Panc1 (cell line): ENCODE measurements at regions not wholly inside any gene's neighbourhood (a gene's known extent, or its start where the extent isn't known, plus 50 kb on each side); places are given as distances from the start of the nearest gene placed in this dataset.

Experiments
- ATAC-seq: fragments of 200-7000 bp; cut with Tn5 transposase; 2 replicates; pipeline ENCODE4 v1.9.1; 2020; ENCODE audit warnings: mild to moderate bottlenecking, moderate library complexity
- BruUV-seq: library from RNA; stranded (reverse); fragments of 400-500 nt; replicated peaks from 2 replicates; lab custom pipeline; 2021; lab: Mats Ljungman, UMichigan
- CTCF ChIA-PET: fragments of 300-600 bp; sonication (Branson Sonifier 250); formaldehyde crosslinking; loops from one replicate; lab custom pipeline; 2022; ENCODE audit warnings: antibody characterized with exemption; lab: Charles Lee
- POLR2A ChIA-PET: fragments of 300-600 bp; sonication (Branson Sonifier 250); formaldehyde crosslinking; loops from one replicate; lab custom pipeline; 2022; ENCODE audit warnings: antibody characterized with exemption; lab: Charles Lee
- DNase-seq: peaks from one replicate; pipeline ENCODE4 v3.0.0-alpha.2; 2010; ENCODE audit warnings: low read depth, low spot score
- H3K27ac ChIP-seq: 2 replicates; pipeline ENCODE4 v1.5.1; 2011; ENCODE audit warnings: mild to moderate bottlenecking, low read length, inconsistent platforms
- H3K27me3 ChIP-seq: fragments of 200-500 bp; sonication (Bioruptor generic); 2 replicates; pipeline ENCODE4 v1.6.0; 2014; ENCODE audit warnings: low read length, inconsistent platforms; ENCODE audit not compliant: control insufficient read depth, insufficient read depth
- H3K36me3 ChIP-seq: fragments of 200-500 bp; sonication (Bioruptor generic); 2 replicates; pipeline ENCODE4 v1.5.1; 2014; ENCODE audit warnings: inconsistent platforms, mild to moderate bottlenecking, low read length, moderate library complexity; ENCODE audit not compliant: control insufficient read depth, insufficient read depth
- H3K4me1 ChIP-seq: 2 replicates; pipeline ENCODE4 v1.5.1; 2011; ENCODE audit warnings: inconsistent platforms, mild to moderate bottlenecking, low read length, moderate library complexity; ENCODE audit not compliant: control insufficient read depth, insufficient read depth
- H3K4me3 ChIP-seq, 2 experiments: 2 replicates each; pipeline ENCODE4 v1.5.1; 2011 to 2012; ENCODE audit warnings: low read depth in 2 of 2, low read length in 2 of 2, mild to moderate bottlenecking in 2 of 2, inconsistent platforms in 1 of 2, moderate library complexity in 1 of 2
- H3K9me3 ChIP-seq: fragments of 200-500 bp; sonication (Bioruptor generic); 2 replicates; pipeline ENCODE4 v1.5.1; 2014; ENCODE audit warnings: low read depth, mild to moderate bottlenecking, inconsistent platforms, low read length, moderate library complexity; ENCODE audit not compliant: control insufficient read depth, insufficient read depth
- CTCF ChIP-seq: fragments of 450-650 bp; IDR thresholded peaks from 2 replicates; pipeline ENCODE4 v1.5.1; 2017; ENCODE audit warnings: mild to moderate bottlenecking
- POLR2AphosphoS5 ChIP-seq: IDR thresholded peaks from 2 replicates; pipeline ENCODE4 v1.6.1; 2012; ENCODE audit warnings: mild to moderate bottlenecking, low read depth, low read length, moderate library complexity
- REST ChIP-seq, 2 experiments: IDR thresholded peaks; 2 replicates each; pipeline ENCODE4 v1.6.1; 2011 to 2012; ENCODE audit warnings: low read depth in 2 of 2, control low read depth in 1 of 2, low read length in 1 of 2, mild to moderate bottlenecking in 1 of 2, moderate library complexity in 1 of 2; ENCODE audit not compliant: insufficient read depth in 1 of 2
- SIN3A ChIP-seq: IDR thresholded peaks from 2 replicates; pipeline ENCODE4 v1.6.1; 2012; ENCODE audit warnings: low read depth, mild to moderate bottlenecking, low read length, moderate library complexity, borderline replicate concordance; ENCODE audit not compliant: insufficient read depth
- TCF7L2 ChIP-seq: IDR thresholded peaks from 2 replicates; pipeline ENCODE4 v1.6.1; 2011; ENCODE audit warnings: mild to moderate bottlenecking, low read depth, low read length, inconsistent platforms
- in situ Hi-C: cut with HindIII; loops from 2 replicates; pipeline ENCODE4 v1.10.0; 2016; ENCODE audit warnings: low sequenced_read_pairs, low pct_unique_long_range_greater_than_20kb
- intact Hi-C: fragments of 100-400 bp; cut with micrococcal nuclease; formaldehyde crosslinking; loops from one replicate; pipeline ENCODE4 v1.10.0; 2022; ENCODE audit not compliant: unreplicated experiment

GRCh38 chr14:61146899-61147298 lies 134.2 kb downstream of the TMEM30B start:
- Histone ChIP-seq H3K9me3 (no peaks in the 10 kb centered on the region), H3K36me3 (no peaks in the 10 kb centered on the region), H3K27me3 (no peaks in the 10 kb centered on the region), H3K4me1 (no peaks in the 10 kb centered on the region), H3K4me3 (no peak overlapping the region), H3K27ac (no peak overlapping the region)
- no TSS peak for BruUV-seq
- intact Hi-C loops (no loop called here), in situ Hi-C loops (no loop called here)
- TF ChIP-seq POLR2AphosphoS5: no peak
- ATAC-seq (no peak), DNase-seq (no peak)
- ChIA-PET POLR2A (no interaction called here), CTCF (no interaction called here)

GRCh38 chr14:61145903-61146481 lies 135.1 kb downstream of the TMEM30B start:
- Histone ChIP-seq H3K4me1 (no peaks in the 10 kb centered on the region), H3K27me3 (no peaks in the 10 kb centered on the region), H3K36me3 (no peaks in the 10 kb centered on the region), H3K27ac (no peak overlapping the region), H3K4me3 (no peak overlapping the region), H3K9me3 (no peaks in the 10 kb centered on the region)
- ATAC-seq: no peak
- intact Hi-C loops (no loop called here), in situ Hi-C loops (no loop called here)
- TF ChIP-seq SIN3A (no peak), REST (IDR thresholded peaks at IDR 0.05; ENCODE audit: insufficient read depth in 1 of 2, low read depth in 2 of 2, low read length in 1 of 2) (no peak), POLR2AphosphoS5 (no peak), TCF7L2 (no peak), CTCF (no peak)
- DNase-seq: no peak
- ChIA-PET POLR2A (no interaction called here), CTCF (no interaction called here)
- no TSS peak for BruUV-seq

GRCh38 chr14:61145034-61145902 lies 135.9 kb downstream of the TMEM30B start:
- Histone ChIP-seq H3K9me3 (no peaks in the 10 kb centered on the region), H3K4me1 (no peaks in the 10 kb centered on the region), H3K27me3 (no peaks in the 10 kb centered on the region), H3K4me3 (no peak overlapping the region), H3K27ac (no peak overlapping the region), H3K36me3 (no peaks in the 10 kb centered on the region)
- BruUV-seq: no TSS peak
- ChIA-PET CTCF (no interaction called here), POLR2A (no interaction called here)
- no peak for DNase-seq
- no peak for TF ChIP-seq REST (IDR thresholded peaks at IDR 0.05; ENCODE audit: insufficient read depth in 1 of 2, low read depth in 2 of 2, low read length in 1 of 2)
- no peak for TF ChIP-seq SIN3A
- TF ChIP-seq POLR2AphosphoS5: no peak
- no peak for TF ChIP-seq CTCF
- no peak for TF ChIP-seq TCF7L2
- in situ Hi-C loops: no loop called here
- intact Hi-C loops: no loop called here
- no peak for ATAC-seq
